COLO668 (cell line): ENCODE measurements at regions not wholly inside any gene's neighbourhood (a gene's known extent, or its start where the extent isn't known, plus 50 kb on each side); places are given as distances from the start of the nearest gene placed in this dataset.

Experiments
- DNase-seq: peaks from one replicate; lab custom pipeline; 2025; ENCODE audit not compliant: unreplicated experiment; lab: John Stamatoyannopoulos, UW

DNA sequence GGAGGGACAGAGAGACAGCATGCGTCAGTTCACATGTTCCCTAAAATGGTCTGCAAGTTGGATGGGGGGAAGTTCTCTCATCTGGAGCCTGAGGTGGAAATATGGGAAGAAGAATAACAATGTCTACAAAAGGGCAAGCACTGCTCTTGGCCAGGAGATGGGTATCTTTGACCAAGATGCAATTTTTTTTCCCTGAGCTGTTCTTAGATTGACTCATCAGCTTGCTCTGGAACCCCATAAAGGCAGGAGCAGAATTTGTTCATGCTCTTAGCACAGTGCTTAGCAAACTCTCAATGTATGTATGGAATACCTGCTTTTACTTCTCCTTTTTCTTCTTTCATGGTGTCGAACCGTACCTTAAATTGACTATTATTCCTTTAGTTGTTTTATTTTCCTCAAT, 90.5 kb upstream of the ZNF827 start:
- DNase-seq = no peak

GRCh38 chr4:146027761-146028160, 89.1 kb upstream of the ZNF827 start:
- DNase-seq = no peak

DNA sequence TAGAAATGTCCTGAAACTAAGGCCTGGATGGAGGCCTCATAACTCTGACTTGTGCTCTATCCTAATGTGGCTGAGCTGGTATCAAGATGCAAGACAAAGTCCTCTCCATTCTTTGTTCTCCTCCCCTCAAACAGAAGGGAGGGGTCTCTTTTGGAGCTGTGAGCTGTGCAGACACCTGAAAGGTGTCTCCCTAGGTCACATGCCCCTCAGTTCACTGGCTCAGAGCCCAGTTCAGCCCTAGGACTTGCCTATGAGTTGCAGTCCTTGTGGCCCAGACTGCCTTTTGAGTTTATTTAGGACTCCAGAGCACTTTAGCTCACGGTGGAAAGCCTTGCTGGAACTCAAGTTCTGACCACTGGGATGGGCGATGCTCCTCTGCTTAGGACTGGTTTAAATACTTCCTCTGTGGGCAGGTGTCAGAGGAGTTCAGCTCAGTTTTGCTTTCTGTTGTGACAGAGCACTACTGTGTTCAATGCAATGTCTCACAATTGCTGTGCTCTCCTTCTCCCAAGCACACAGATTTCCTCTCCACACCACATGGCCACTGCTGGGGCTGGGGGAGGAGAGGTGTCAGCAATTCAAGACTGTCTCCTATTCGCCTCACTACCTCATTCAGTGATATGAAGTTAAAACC, 84.8 kb upstream of the ZNF827 start:
- DNase-seq = no peak

DNA sequence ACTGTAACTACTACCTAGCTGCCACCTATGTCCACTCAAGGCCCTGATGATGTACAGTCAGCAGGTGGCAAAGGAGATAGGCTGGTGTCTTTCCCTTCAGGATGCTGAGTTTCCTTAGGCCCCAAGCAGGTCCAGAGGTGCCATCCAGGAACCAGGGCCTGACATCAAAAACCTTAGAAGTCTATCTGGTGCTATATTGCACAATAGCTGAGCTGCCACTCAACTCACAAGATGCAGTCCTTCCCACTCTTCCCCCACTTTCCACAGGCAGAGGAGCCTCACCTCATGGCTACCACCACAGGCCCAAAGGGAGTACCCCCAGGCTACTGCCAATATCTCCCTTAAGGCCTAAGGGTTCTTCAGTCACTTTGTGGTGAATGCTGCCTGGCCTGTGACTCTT, 83.9 kb upstream of the ZNF827 start:
- DNase-seq = no peak

- no peak for DNase-seq
Observed at GRCh38 chr4:146018247-146018646, 79.6 kb upstream of the ZNF827 start.

GRCh38 chr4:146004730-146005129, 66.1 kb upstream of the ZNF827 start:
- no peak for DNase-seq

DNA sequence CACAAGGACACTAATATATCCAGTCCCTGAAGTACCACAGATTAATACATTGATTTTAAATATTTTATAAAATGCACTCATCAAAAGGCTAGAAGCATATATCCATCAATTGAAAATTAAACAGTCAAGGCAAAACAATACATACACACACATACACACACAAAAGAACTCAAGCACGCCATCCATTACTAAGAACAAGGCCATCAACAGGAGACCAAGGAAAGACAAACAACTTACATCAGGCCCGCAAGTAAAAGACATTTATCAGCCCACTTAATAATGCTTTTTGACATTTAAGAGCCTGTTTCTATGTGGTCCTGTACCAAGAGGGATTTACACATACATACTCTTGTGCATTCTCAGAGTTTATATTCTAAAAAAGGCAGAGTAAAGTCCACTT, 50.0 kb upstream of the ZNF827 start:
- DNase-seq = no peak
